K562 (cell line): ENCODE measurements at regions not wholly inside any gene's neighbourhood (a gene's known extent, or its start where the extent isn't known, plus 50 kb on each side); places are given as distances from the start of the nearest gene placed in this dataset.

Experiments
- ATAC-seq: fragments of 200-7000 bp; cut with Tn5 transposase; 3 replicates; pipeline ENCODE4 v1.9.1; 2020; ENCODE audit warnings: moderate library complexity
- BruUV-seq: library from RNA; stranded (reverse); fragments of 400-500 nt; replicated peaks from 2 replicates; lab custom pipeline; 2021; lab: Mats Ljungman, UMichigan
- CTCF ChIA-PET: fragments of 300-600 bp; formaldehyde crosslinking; extraction: SDS; loops from one replicate; lab custom pipeline; 2021; ENCODE audit warnings: low intra/inter-chr PET ratio; lab: Yijun Ruan, JAX
- POLR2A ChIA-PET: fragments of 300-600, 350-650 bp; sonication (Branson Sonifier 250); formaldehyde crosslinking; extraction: SDS; loops from one replicate; lab custom pipeline; 2021; ENCODE audit warnings: antibody characterized with exemption, inconsistent platforms; lab: Yijun Ruan, JAX
- DNase-seq, 4 experiments: peaks; one replicate each; pipeline versions ENCODE4 v3.0.0 to v3.0.0-alpha.2; 2011 to 2018; ENCODE audit warnings: low spot score in 3 of 4, mixed read lengths in 3 of 4; ENCODE audit errors: extremely low read depth in 1 of 4
- FAIRE-seq: peaks from 2 replicates; lab custom pipeline; 2011; peaks lifted over from hg19 to GRCh38; lab: Jason Lieb, UNC
- H2AFZ ChIP-seq: 2 replicates; pipeline ENCODE4 v1.6.0; 2011; ENCODE audit warnings: low read depth, low read length, control low read depth, inconsistent platforms
- H3K27ac ChIP-seq: fragments of 200-600 bp; 3 replicates; pipeline ENCODE4 v1.8.0; 2011; ENCODE audit warnings: low read depth, mild to moderate bottlenecking, control low read depth, inconsistent platforms, low read length, moderate library complexity, mixed read lengths; ENCODE audit errors: extremely low read depth
- H3K27me3 ChIP-seq, 2 experiments: fragments of 300-600 bp in 1 of 2; 2 replicates in 1 of 2; 3 replicates in 1 of 2; pipeline versions ENCODE4 v1.6.0 to v1.8.0; 2011; ENCODE audit warnings: inconsistent platforms in 2 of 2, low read length in 2 of 2, mild to moderate bottlenecking in 1 of 2, mixed read lengths in 1 of 2, moderate library complexity in 1 of 2; ENCODE audit not compliant: control insufficient read depth in 2 of 2, insufficient read depth in 2 of 2
- H3K36me3 ChIP-seq: fragments of 300-600 bp; 3 replicates; pipeline ENCODE4 v1.8.0; 2011; ENCODE audit warnings: mild to moderate bottlenecking, low read length, inconsistent platforms; ENCODE audit not compliant: control insufficient read depth, insufficient read depth
- H3K4me1 ChIP-seq, 2 experiments: fragments of 200-600 bp in 1 of 2; replicated peaks in 1 of 2; 2 replicates in 1 of 2; 3 replicates in 1 of 2; pipeline versions ENCODE4 v1.5.1 to v1.8.0; 2011; ENCODE audit warnings: inconsistent platforms in 2 of 2, low read length in 2 of 2, mild to moderate bottlenecking in 1 of 2, mixed read lengths in 1 of 2, moderate library complexity in 1 of 2; ENCODE audit not compliant: control insufficient read depth in 2 of 2, insufficient read depth in 2 of 2
- H3K4me2 ChIP-seq: 2 replicates; pipeline ENCODE4 v1.6.1; 2011; ENCODE audit warnings: low read length, control low read depth, inconsistent platforms, mixed read lengths; ENCODE audit not compliant: insufficient read depth
- H3K4me3 ChIP-seq: fragments of 200-600 bp; sonication (generic), shearing (Covaris generic); 2 replicates; pipeline ENCODE4 v1.5.1; 2016; ENCODE audit warnings: control low read depth, inconsistent platforms
- H3K79me2 ChIP-seq: fragments of 200-600 bp; 3 replicates; pipeline ENCODE4 v1.8.0; 2011; ENCODE audit warnings: low read length, inconsistent platforms; ENCODE audit not compliant: control insufficient read depth, insufficient read depth
- H3K9ac ChIP-seq, 2 experiments: 2 replicates each; pipeline versions ENCODE4 v1.6.0 to v1.6.1; 2011; ENCODE audit warnings: low read depth in 2 of 2, low read length in 2 of 2, control low read depth in 1 of 2, inconsistent platforms in 1 of 2, mild to moderate bottlenecking in 1 of 2, mixed read lengths in 1 of 2; ENCODE audit not compliant: insufficient read depth in 1 of 2
- H3K9me1 ChIP-seq: one replicate; pipeline ENCODE4 v1.6.0; 2011; ENCODE audit warnings: inconsistent platforms, mild to moderate bottlenecking, low read length, moderate library complexity; ENCODE audit not compliant: control insufficient read depth, insufficient read depth
- H3K9me3 ChIP-seq: replicated peaks from 2 replicates; pipeline ENCODE4 v1.5.1; 2011; ENCODE audit warnings: low read depth, low read length, inconsistent platforms; ENCODE audit not compliant: control insufficient read depth, insufficient read depth
- H4K20me1 ChIP-seq: replicated peaks from 2 replicates; pipeline ENCODE4 v1.6.1; 2011; ENCODE audit warnings: low read length, inconsistent platforms, mixed read lengths; ENCODE audit not compliant: control insufficient read depth, insufficient read depth
- BDP1 ChIP-seq: IDR thresholded peaks from 3 replicates; pipeline ENCODE4 v1.6.1; 2011; ENCODE audit not compliant: insufficient read length, insufficient read depth
- CBX8 ChIP-seq: fragments of 200-600 bp; sonication (generic); IDR thresholded peaks from 2 replicates; pipeline ENCODE4 v1.6.1; 2012; ENCODE audit warnings: borderline replicate concordance, mixed run types, low read depth, mild to moderate bottlenecking, moderate library complexity, mixed read lengths, low read length, control low read depth, inconsistent platforms; ENCODE audit not compliant: poor library complexity, severe bottlenecking; ENCODE audit errors: extremely low read depth
- KLF1 ChIP-seq: fragments of 450-650 bp; IDR thresholded peaks from 2 replicates; pipeline ENCODE4 v1.6.1; 2016; ENCODE audit warnings: missing genetic modification characterization, missing compliant biosample characterization
- MEF2D ChIP-seq: conservative IDR thresholded peaks from 2 replicates; pipeline ENCODE4 v1.6.1; 2016; ENCODE audit warnings: low read depth, missing genetic modification characterization, missing compliant biosample characterization
- RFX7 ChIP-seq: fragments of 250-450 bp; sonication (Bioruptor Pico); IDR thresholded peaks from 2 replicates; pipeline ENCODE4 v1.5.1; 2021; ENCODE audit warnings: mild to moderate bottlenecking
- USF2 ChIP-seq: sonication (generic); formaldehyde crosslinking; IDR thresholded peaks from 2 replicates; pipeline ENCODE4 v1.5.0; 2020; ENCODE audit warnings: missing genetic modification reagents
- YBX1 ChIP-seq: fragments of 450-650 bp; IDR thresholded peaks from 2 replicates; pipeline ENCODE4 v1.7.1; 2016; ENCODE audit warnings: mild to moderate bottlenecking
- ZNF124 ChIP-seq: sonication (generic); formaldehyde crosslinking; IDR thresholded peaks from 2 replicates; pipeline ENCODE4 v1.8.1; 2022; ENCODE audit warnings: missing genetic modification reagents
- WGBS: fragments of 100-300 bp; shearing (Covaris generic); methylation state at CpG from one replicate; pipeline ENCODE4 v1.1.6; 2016; ENCODE audit warnings: low coverage, mixed read lengths; ENCODE audit not compliant: insufficient coverage; ENCODE audit errors: missing lambda C conversion rate; 5-methylcytosine and 5-hydroxymethylcytosine counted together
- in situ Hi-C: fragments of 300-500 bp; cut with MboI; formaldehyde crosslinking; loops from 4 replicates; pipeline ENCODE4 v1.15.0; 2018; ENCODE audit warnings: inconsistent platforms, mixed read lengths
- intact Hi-C: fragments of 100-400 bp; cut with micrococcal nuclease; formaldehyde crosslinking; loops from 2 replicates; pipeline ENCODE4 v1.14.2; 2022
- TF ChIP-seq, protein P1 (sequence below): fragments of 250-450 bp; sonication (Bioruptor Pico); IDR thresholded peaks from 2 replicates; pipeline ENCODE4 v1.4.0; 2020; ENCODE audit warnings: mild to moderate bottlenecking, moderate library complexity

- ChIA-PET CTCF (no interaction called here), POLR2A (interaction anchor here (0.7 to 2.0 kb wide), 2 partner anchors 17 to 181 kb away, joined by 3 to 4 read pairs; no protein-coding TSS in a partner anchor)
- WGBS, result 90% methylated on average over 9 of the region's 10 CpGs
- no peak overlapping the region for H3K9ac ChIP-seq
- DNase-seq (no peak), FAIRE-seq (no peak), ATAC-seq (no peak; the same call in 2 of the 3 replicates)
- no peaks in the 10 kb centered on the region for H3K4me1 ChIP-seq
- in situ Hi-C loops (no loop called here), intact Hi-C loops (no loop called here)
- H3K36me3 ChIP-seq, result 0 out of 3 replicates have a peak, but pooled peaks cover 3% of the 10 kb centered on the region
- H4K20me1 ChIP-seq, result no peaks in the 10 kb centered on the region
- H3K4me3 ChIP-seq, result no peak overlapping the region
- peaks cover 7% of the 10 kb centered on the region for H3K9me3 ChIP-seq
- no TSS peak for BruUV-seq
- peaks cover 45% of the 10 kb centered on the region for H3K79me2 ChIP-seq
- H3K4me2 ChIP-seq, result no peak overlapping the region
- TF ChIP-seq USF2 (no peak), RFX7 (CRISPR knock-in tag) (no peak), CBX8 (no peak), MEF2D (tag) (no peak), KLF1 (tag) (no peak), YBX1 (no peak), ZNF124 (CRISPR knock-in tag) (no peak), BDP1 (no peak)
- TF ChIP-seq, protein P1, sequence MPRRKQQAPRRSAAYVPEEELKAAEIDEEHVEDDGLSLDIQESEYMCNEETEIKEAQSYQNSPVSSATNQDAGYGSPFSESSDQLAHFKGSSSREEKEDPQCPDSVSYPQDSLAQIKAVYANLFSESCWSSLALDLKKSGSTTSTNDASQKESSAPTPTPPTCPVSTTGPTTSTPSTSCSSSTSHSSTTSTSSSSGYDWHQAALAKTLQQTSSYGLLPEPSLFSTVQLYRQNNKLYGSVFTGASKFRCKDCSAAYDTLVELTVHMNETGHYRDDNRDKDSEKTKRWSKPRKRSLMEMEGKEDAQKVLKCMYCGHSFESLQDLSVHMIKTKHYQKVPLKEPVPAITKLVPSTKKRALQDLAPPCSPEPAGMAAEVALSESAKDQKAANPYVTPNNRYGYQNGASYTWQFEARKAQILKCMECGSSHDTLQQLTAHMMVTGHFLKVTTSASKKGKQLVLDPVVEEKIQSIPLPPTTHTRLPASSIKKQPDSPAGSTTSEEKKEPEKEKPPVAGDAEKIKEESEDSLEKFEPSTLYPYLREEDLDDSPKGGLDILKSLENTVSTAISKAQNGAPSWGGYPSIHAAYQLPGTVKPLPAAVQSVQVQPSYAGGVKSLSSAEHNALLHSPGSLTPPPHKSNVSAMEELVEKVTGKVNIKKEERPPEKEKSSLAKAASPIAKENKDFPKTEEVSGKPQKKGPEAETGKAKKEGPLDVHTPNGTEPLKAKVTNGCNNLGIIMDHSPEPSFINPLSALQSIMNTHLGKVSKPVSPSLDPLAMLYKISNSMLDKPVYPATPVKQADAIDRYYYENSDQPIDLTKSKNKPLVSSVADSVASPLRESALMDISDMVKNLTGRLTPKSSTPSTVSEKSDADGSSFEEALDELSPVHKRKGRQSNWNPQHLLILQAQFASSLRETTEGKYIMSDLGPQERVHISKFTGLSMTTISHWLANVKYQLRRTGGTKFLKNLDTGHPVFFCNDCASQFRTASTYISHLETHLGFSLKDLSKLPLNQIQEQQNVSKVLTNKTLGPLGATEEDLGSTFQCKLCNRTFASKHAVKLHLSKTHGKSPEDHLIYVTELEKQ, result no peak
- H3K27ac ChIP-seq, result no peak overlapping the region
- no peaks in the 10 kb centered on the region for H3K9me1 ChIP-seq
- H3K27me3 ChIP-seq, result no peaks in the 10 kb centered on the region
- no peak overlapping the region for H2AFZ ChIP-seq
These were observed 650.8 kb downstream of the MCTP2 start for GRCh38 chr15:94882071-94882712.
